ENCODE measurements at regions not wholly inside any gene's neighbourhood (a gene's known extent, or its start where the extent isn't known, plus 50 kb on each side); places are given as distances from the start of the nearest gene placed in this dataset.
"Not testable (repeated sequence)": the region's sequence is repeated elsewhere in the genome, so short reads cannot be mapped to it uniquely, and the experiment has no call there.

DNA sequence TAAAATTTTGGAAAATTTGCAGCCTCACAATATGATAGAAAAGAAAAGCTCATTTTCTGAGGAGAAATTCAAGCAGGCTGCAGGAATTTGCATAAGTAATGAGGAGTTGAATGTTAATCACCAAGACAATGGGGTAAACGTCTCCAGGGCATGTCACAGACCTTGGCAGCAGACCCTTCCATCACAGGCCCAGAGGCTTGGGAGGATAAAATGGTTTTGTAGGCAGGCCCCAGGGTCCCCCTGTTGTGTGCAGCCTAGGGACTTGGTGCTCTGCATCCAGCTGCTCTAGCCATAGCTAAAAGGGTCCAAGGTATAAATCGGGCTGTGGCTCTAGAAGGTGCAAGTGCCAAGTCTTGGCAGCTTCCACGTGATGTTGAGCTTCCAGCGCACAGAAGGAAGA, 112.2 kb upstream of the FMN2 start:
- Mint-ChIP-seq H3K27me3 (peaks cover 4% of the 10 kb centered on the region), H3K4me1 (no peaks in the 10 kb centered on the region), H3K4me3 (no peak overlapping the region), H3K36me3 (ENCODE audit: low read depth) (peaks cover 3% of the 10 kb centered on the region), H3K9me3 (ENCODE audit: low read depth) (peaks cover 31% of the 10 kb centered on the region), H3K27ac (no peak overlapping the region)
- intact Hi-C loops (cut with DNase I, micrococcal nuclease), result loop anchor here in 1 of 2 experiments (5.0 kb wide), 1 partner anchor 1727 kb away; no protein-coding TSS in a partner anchor
- DNase-seq (no peak), ATAC-seq (no peak)
- ChIA-PET CTCF (no interaction called here), POLR2A (no interaction called here)

DNA sequence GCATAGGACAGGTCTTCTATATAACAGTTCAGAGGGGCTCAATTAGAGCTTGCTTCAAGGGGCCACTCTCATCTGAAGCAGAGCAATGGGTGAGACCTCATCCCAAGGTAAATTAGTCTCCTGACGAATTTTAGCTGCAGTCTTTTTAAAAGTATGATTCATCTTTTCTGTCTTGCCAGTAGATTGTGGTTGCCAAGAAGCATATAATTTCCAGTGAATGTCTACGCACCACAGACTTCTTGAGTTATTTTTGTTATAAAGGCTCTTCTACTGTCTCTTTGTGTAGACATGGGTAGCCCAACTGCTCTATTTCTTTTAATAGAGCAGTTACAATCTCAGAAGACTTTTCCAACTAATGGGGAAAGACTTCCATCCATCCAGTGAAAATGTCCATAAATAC, 108.9 kb upstream of the FMN2 start:
- DNase-seq, result no peak
- CTCF ChIA-PET, result interaction anchor here (1.1 kb wide), 2 partner anchors 9 to 31 kb away, joined by 3 to 4 read pairs; no protein-coding TSS in a partner anchor

DNA sequence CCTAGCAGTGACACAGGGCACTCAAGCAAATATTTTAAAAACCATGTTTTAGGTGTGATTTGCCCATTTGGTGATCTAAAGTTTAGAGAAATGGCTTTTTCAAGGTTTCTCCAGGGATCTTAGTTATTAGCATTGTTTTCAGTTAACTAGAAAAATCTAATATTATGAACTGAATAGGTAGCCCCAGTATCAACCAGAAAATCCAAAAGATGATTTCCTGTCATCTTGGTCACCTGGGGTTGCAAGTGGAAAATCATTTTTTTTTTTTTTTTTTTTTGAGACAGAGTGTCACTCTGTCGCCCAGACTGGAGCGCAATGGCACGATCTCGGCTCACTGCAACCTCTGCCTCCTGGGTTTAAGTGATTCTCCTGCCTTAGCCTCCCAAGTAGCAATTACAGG, 106.6 kb upstream of the FMN2 start:
- H3K27me3 Mint-ChIP-seq, result peaks cover under 1% of the 10 kb centered on the region
- intact Hi-C loops (cut with DNase I, micrococcal nuclease), result no loop called here

More for the DNA sequence above, 108.9 kb upstream of the FMN2 start:
- intact Hi-C loops (cut with DNase I, micrococcal nuclease), result no loop called here
- Mint-ChIP-seq H3K4me1 (no peaks in the 10 kb centered on the region), H3K4me3 (no peak overlapping the region), H3K9me3 (ENCODE audit: low read depth) (peaks cover 42% of the 10 kb centered on the region), H3K36me3 (ENCODE audit: low read depth) (peaks cover 3% of the 10 kb centered on the region), H3K27ac (no peak overlapping the region), H3K27me3 (no peaks in the 10 kb centered on the region)
- no peak for ATAC-seq
- POLR2A ChIA-PET, result no interaction called here

DNA sequence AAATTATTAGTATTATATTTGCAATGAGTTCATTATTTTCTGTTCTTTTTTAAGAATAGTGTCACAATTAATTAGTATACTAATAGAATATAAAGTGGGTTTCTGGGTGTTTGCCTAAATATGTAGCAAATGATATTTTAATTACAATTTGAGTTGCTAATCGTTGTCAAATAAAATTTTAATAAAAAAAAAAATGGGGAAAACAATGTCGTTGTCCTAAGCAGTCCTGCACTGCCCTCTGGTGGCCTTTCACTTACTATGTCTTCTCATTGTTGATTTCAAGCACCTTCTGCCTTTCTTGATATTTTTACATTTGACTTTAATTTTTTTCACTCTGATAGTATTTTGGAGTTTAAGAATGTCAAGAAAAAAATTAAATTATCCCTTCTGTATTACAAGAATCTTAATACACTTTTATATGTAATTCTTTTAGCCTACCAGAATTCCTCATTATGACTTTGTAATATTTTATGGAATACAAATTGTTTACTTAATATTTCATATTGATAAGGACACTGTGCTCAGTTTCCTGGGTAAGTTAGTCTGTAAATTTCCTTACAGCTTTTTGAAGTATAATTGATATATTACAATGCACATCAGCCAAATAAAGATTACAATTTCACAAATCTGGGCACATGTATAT, 104.5 kb upstream of the FMN2 start:
- intact Hi-C loops (cut with DNase I, micrococcal nuclease), result no loop called here
- peaks cover 7% of the 10 kb centered on the region for H3K27me3 Mint-ChIP-seq
- POLR2A ChIA-PET, result no interaction called here
- H3K4me1 Mint-ChIP-seq, result no peaks in the 10 kb centered on the region
- peaks cover 3% of the 10 kb centered on the region for H3K36me3 Mint-ChIP-seq (ENCODE audit: low read depth)
- ATAC-seq, result no peak
- DNase-seq, result peak; percentile 60
- CTCF ChIA-PET, result interaction anchor here (0.8 to 1.8 kb wide), 4 partner anchors 10 to 115 kb away, joined by 3 to 6 read pairs (median 3); no protein-coding TSS in a partner anchor
- no peak overlapping the region for H3K4me3 Mint-ChIP-seq
- H3K27ac Mint-ChIP-seq, result no peak overlapping the region
- H3K9me3 Mint-ChIP-seq (ENCODE audit: low read depth), result peaks cover 19% of the 10 kb centered on the region

More for the DNA sequence above, 106.6 kb upstream of the FMN2 start:
- Mint-ChIP-seq H3K36me3 (ENCODE audit: low read depth) (peaks cover 3% of the 10 kb centered on the region), H3K4me3 (no peak overlapping the region), H3K9me3 (ENCODE audit: low read depth) (peaks cover 27% of the 10 kb centered on the region), H3K4me1 (no peaks in the 10 kb centered on the region), H3K27ac (no peak overlapping the region)
- POLR2A ChIA-PET, result no interaction called here
- DNase-seq, result no peak
- no peak for ATAC-seq
- CTCF ChIA-PET, result no interaction called here

DNA sequence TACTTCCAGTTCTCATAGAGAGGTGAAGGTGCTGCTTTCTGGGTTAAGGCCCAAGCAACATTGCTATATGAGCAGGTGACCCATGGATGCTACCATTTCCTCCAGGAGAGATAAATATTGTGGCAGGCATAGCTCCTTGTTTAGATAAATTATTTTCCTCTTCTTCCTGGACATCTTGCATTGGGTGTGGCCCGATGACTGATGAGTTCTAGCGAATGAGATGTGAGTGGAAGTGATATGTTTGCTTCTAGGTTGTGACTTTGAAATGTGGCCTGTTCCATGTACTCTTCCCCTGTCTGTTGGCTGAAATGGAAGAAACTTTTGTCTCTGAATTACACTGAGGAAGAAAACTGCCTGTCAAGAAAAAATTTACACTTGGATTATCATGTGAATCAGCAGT, 101.7 kb upstream of the FMN2 start:
- Mint-ChIP-seq H3K27me3 (peaks cover 21% of the 10 kb centered on the region), H3K4me1 (no peaks in the 10 kb centered on the region), H3K9me3 (ENCODE audit: low read depth) (peaks cover 7% of the 10 kb centered on the region), H3K4me3 (no peak overlapping the region), H3K27ac (no peak overlapping the region), H3K36me3 (ENCODE audit: low read depth) (no peaks in the 10 kb centered on the region)
- ChIA-PET CTCF (no interaction called here), POLR2A (no interaction called here)
- intact Hi-C loops (cut with DNase I, micrococcal nuclease), result no loop called here
- no peak for ATAC-seq
- no peak for DNase-seq

DNA sequence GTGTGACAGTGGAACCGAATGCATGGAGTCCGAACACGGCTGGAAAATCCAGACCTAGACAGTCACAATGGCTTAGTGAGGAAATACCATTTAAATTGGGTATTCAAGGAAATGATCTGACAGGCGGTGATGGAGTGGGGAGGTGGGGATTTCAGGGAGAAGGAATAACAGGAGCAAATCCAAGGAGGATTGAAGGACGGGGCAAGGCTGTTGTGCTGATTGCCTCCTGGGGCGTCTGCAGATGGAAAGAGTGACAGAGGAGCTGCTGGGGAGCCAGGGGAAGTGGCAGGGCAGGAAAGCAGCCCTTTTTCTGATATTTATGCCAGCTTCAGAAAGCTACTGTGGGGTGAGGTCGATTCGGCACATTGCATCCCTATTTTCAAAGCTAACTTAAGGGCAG, 99.1 kb upstream of the FMN2 start:
- CTCF ChIA-PET, result interaction anchor here (0.9 kb wide), 1 partner anchor 40 kb away, joined by 3 read pairs; no protein-coding TSS in a partner anchor
- H3K9me3 Mint-ChIP-seq (ENCODE audit: low read depth); DNase-seq; H3K36me3 Mint-ChIP-seq (ENCODE audit: low read depth); H3K4me3 Mint-ChIP-seq; intact Hi-C loops (cut with DNase I, micrococcal nuclease); H3K4me1 Mint-ChIP-seq; ATAC-seq; POLR2A ChIA-PET; H3K27ac Mint-ChIP-seq: not testable (repeated sequence)
- H3K27me3 Mint-ChIP-seq, result peaks cover 39% of the 10 kb centered on the region

DNA sequence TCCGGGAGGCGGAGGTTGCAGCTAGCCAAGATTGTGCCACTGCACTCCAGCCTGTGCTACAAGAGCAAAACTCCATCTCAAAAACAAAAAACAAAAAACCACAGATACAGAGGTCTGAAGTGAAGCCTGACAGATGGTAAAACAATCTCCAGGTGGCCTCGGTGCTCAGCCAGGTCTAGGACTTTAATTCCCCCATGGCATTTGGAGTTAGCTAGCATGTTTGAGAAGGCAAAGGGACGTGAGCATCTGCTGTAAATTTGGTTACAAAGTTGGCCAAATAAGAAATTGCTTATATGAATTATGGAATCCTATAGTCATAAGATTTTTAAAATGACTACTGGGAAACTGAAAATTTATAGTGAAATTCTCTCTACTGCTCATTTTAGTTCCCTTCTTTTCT, 98.3 kb upstream of the FMN2 start:
- intact Hi-C loops (cut with DNase I, micrococcal nuclease), result no loop called here
- no peak overlapping the region for H3K27ac Mint-ChIP-seq
- DNase-seq (no peak), ATAC-seq (no peak)
- H3K4me3 Mint-ChIP-seq, result no peak overlapping the region
- ChIA-PET POLR2A (no interaction called here), CTCF (interaction anchor here (0.9 kb wide), 1 partner anchor 41 kb away, joined by 3 read pairs; no protein-coding TSS in a partner anchor)
- H3K4me1 Mint-ChIP-seq, result peaks cover 6% of the 10 kb centered on the region
- no peaks in the 10 kb centered on the region for H3K36me3 Mint-ChIP-seq (ENCODE audit: low read depth)
- no peaks in the 10 kb centered on the region for H3K9me3 Mint-ChIP-seq (ENCODE audit: low read depth)
- peaks cover 41% of the 10 kb centered on the region for H3K27me3 Mint-ChIP-seq

DNA sequence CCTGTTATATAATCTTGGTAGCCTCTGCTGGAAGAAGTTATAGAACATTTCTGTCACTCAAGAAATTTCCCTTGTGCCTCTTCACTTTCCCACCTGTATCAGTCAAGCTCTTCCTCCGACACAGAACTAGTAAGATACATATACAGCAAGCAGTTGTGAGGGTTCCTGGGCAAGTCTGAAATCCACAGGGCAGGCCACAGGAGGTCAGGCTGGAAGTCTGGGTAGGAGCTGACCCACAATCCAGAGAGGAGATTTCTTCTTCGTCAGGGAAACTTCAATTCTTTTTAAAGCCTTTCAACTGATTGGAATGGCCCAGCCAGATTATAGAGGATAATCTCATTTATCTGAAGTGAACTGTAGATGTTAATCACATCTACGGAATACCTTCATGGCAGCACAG, 96.4 kb upstream of the FMN2 start:
- no peak overlapping the region for H3K27ac Mint-ChIP-seq
- no peaks in the 10 kb centered on the region for H3K9me3 Mint-ChIP-seq (ENCODE audit: low read depth)
- H3K4me1 Mint-ChIP-seq, result peaks cover 6% of the 10 kb centered on the region
- no peak for ATAC-seq
- intact Hi-C loops (cut with DNase I, micrococcal nuclease), result no loop called here
- H3K27me3 Mint-ChIP-seq, result peaks cover 48% of the 10 kb centered on the region
- CTCF ChIA-PET, result no interaction called here
- H3K36me3 Mint-ChIP-seq (ENCODE audit: low read depth), result no peaks in the 10 kb centered on the region
- no peak overlapping the region for H3K4me3 Mint-ChIP-seq
- DNase-seq, result no peak
- POLR2A ChIA-PET, result no interaction called here

DNA sequence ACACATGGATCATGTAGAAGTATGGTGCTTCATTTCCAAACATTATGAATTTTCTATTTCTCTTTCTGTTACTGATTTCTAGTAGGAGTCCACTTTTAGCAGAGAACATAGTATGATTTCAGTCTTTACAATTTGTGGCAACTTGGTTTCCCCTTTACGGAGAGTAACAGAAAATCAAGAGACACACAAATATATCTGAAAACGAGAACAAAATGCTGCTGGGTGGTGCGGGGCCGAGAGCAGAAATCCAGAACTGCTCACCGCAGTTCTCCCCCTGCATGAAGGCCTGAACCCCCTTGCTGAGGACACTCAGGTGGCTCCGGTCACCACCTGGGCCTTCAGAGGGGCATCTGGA, 94.5 kb upstream of the FMN2 start:
- intact Hi-C loops (cut with DNase I, micrococcal nuclease), result no loop called here
- Mint-ChIP-seq H3K27me3 (peaks cover 48% of the 10 kb centered on the region), H3K27ac (no peak overlapping the region), H3K4me1 (peaks cover 6% of the 10 kb centered on the region), H3K9me3 (ENCODE audit: low read depth) (no peaks in the 10 kb centered on the region), H3K4me3 (no peak overlapping the region), H3K36me3 (ENCODE audit: low read depth) (no peaks in the 10 kb centered on the region)
- ChIA-PET CTCF (interaction anchor here (0.8 to 1.4 kb wide), 2 partner anchors 11 to 45 kb away, joined by 3 to 6 read pairs; no protein-coding TSS in a partner anchor), POLR2A (no interaction called here)
- ATAC-seq (no peak), DNase-seq (no peak)

DNA sequence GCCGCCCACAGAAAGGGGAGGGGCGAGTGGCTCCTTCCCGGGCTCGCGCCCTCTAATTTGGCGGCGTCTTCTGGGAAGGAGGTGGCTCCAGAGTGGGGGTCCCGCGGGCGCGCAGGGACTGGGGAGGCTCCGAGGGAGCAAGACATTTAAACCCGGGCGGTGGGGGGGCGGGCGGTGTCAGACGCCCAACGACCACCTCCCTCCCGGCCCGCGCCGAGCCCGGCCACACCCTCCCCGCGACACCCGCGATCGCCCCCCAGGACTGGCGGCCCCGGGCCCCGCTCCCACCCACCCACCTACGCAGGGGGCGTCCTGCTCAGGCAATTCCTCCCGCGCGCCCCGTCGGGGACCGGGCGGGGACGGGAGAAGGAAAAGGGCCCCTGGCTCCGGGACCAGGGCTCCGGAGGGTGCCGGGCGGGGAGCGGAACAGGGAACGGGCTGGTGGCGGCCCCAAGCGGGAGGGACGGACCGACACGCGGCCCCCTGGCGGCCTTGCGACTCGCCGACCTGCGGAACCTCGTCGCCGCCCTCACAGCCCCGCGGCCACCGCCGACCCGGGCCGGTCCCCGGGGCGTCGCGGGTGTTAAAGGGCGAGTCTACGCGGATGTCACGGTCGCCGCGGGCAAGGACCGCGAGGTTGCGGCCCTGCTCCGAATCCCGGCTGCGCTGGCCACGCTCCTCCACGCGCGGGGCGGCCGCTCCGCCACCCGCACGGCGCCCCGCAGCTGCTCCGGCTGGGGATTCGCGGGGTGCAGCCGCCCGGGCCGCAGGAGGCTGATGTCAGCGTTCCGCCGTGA, 94.0 kb upstream of the FMN2 start:
- CTCF ChIA-PET, result no interaction called here
- Mint-ChIP-seq H3K36me3 (ENCODE audit: low read depth) (no peaks in the 10 kb centered on the region), H3K27ac (no peak overlapping the region), H3K4me3 (no peak overlapping the region), H3K27me3 (peaks cover 48% of the 10 kb centered on the region), H3K9me3 (ENCODE audit: low read depth) (no peaks in the 10 kb centered on the region), H3K4me1 (peaks cover 6% of the 10 kb centered on the region)
- intact Hi-C loops (cut with DNase I, micrococcal nuclease), result no loop called here
- POLR2A ChIA-PET, result no interaction called here
- DNase-seq (peak; percentile 20), ATAC-seq (no peak)

DNA sequence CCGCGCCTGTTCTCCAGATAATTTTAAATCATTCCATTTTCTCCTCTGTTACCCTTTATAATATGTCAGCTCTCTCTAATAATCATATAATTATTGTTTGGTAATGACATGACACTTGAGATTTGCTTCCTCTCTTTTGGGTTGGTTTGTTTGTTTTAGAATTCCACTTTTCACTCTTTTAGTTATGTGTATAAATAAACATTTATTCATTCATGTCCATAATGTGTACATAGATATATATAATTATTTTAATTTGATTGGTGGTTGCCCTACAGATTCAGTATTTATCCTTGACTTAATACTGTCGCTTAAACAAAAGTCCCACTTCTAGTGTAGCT, 93.4 kb upstream of the FMN2 start:
- intact Hi-C loops (cut with DNase I, micrococcal nuclease), result no loop called here
- Mint-ChIP-seq H3K4me3 (no peak overlapping the region), H3K4me1 (peaks cover 6% of the 10 kb centered on the region), H3K36me3 (ENCODE audit: low read depth) (no peaks in the 10 kb centered on the region), H3K9me3 (ENCODE audit: low read depth) (no peaks in the 10 kb centered on the region), H3K27ac (no peak overlapping the region), H3K27me3 (peaks cover 50% of the 10 kb centered on the region)
- ATAC-seq, result no peak
- ChIA-PET CTCF (interaction anchor here (0.6 kb wide), 1 partner anchor 1252 kb away, joined by 3 read pairs; no protein-coding TSS in a partner anchor), POLR2A (no interaction called here)
- DNase-seq, result no peak

DNA sequence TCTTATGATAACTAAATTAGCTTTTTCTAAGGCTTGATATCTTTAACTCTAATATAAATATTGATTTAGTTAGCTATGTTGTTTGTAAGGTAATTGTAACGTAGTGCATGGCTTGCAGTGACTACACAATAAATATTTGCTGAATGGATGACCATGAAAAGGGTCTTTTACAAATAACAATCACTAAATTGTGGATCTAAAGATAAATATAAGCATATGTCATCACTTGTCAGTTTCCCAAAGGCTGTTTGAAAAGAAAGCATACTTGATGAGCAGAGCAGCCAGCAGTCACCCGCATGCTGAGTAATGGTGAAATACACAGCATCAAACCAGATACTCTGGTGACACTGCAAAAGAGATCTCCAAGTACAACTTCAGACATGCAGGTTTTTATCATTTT, 92.5 kb upstream of the FMN2 start:
- Mint-ChIP-seq H3K9me3 (ENCODE audit: low read depth) (no peaks in the 10 kb centered on the region), H3K27ac (no peak overlapping the region), H3K4me3 (no peak overlapping the region), H3K36me3 (ENCODE audit: low read depth) (no peaks in the 10 kb centered on the region), H3K27me3 (peaks cover 45% of the 10 kb centered on the region), H3K4me1 (peaks cover 6% of the 10 kb centered on the region)
- POLR2A ChIA-PET, result no interaction called here
- ATAC-seq (no peak), DNase-seq (no peak)
- intact Hi-C loops (cut with DNase I, micrococcal nuclease), result no loop called here
- CTCF ChIA-PET, result no interaction called here
